Liver (tissue), 8 donors: ENCODE measurements at regions not wholly inside any gene's neighbourhood (a gene's known extent, or its start where the extent isn't known, plus 50 kb on each side); places are given as distances from the start of the nearest gene placed in this dataset.
A peak's percentile ranks its signal among the peaks of the same experiment; 100 is the strongest.
"Not testable (repeated sequence)": the region's sequence is repeated elsewhere in the genome, so short reads cannot be mapped to it uniquely, and the experiment has no call there.

Experiments used
- DNase-seq: peaks from one replicate; pipeline ENCODE4 v3.0.0-alpha.2; 2017; ENCODE audit warnings: low spot score
- H3K27ac ChIP-seq, 2 donors: one replicate each; pipeline ENCODE4 v1.7.0; 2013; ENCODE audit warnings: inconsistent platforms in 2 of 2, low read length in 2 of 2, control low read depth in 1 of 2, low read depth in 1 of 2, mild to moderate bottlenecking in 1 of 2
- H3K27me3 ChIP-seq, 4 donors: one replicate each; pipeline versions ENCODE4 v1.6.1 to v1.7.0; 2013; ENCODE audit warnings: low read length in 3 of 4, inconsistent platforms in 1 of 4, mild to moderate bottlenecking in 1 of 4, moderate library complexity in 1 of 4; ENCODE audit not compliant: control insufficient read depth in 4 of 4, insufficient read depth in 4 of 4
- H3K36me3 ChIP-seq, 4 donors: one replicate each; pipeline versions ENCODE4 v1.6.1 to v1.7.0; 2013; ENCODE audit warnings: low read length in 3 of 4, mild to moderate bottlenecking in 3 of 4, low read depth in 1 of 4, moderate library complexity in 1 of 4; ENCODE audit not compliant: control insufficient read depth in 4 of 4, insufficient read depth in 3 of 4
- H3K4me1 ChIP-seq, 4 donors: one replicate each; pipeline versions ENCODE4 v1.6.1 to v1.7.0; 2013; ENCODE audit warnings: low read length in 3 of 4, mild to moderate bottlenecking in 3 of 4, moderate library complexity in 1 of 4; ENCODE audit not compliant: control insufficient read depth in 4 of 4, insufficient read depth in 4 of 4
- H3K4me3 ChIP-seq, 3 donors: one replicate each; pipeline versions ENCODE4 v1.6.1 to v1.7.0; 2013; ENCODE audit warnings: low read length in 3 of 3, control low read depth in 1 of 3, low read depth in 1 of 3, mild to moderate bottlenecking in 1 of 3
- H3K9ac ChIP-seq, 2 donors: one replicate each; pipeline ENCODE4 v1.7.0; 2013; ENCODE audit warnings: low read length in 2 of 2, mild to moderate bottlenecking in 2 of 2, moderate library complexity in 2 of 2, control low read depth in 1 of 2, low read depth in 1 of 2
- H3K9me3 ChIP-seq, 4 donors: one replicate each; pipeline versions ENCODE4 v1.6.1 to v1.7.0; 2013; ENCODE audit warnings: low read length in 3 of 4; ENCODE audit not compliant: control insufficient read depth in 4 of 4
- CTCF ChIP-seq: fragments of 150-350 bp; IDR thresholded peaks from 2 replicates; pipeline ENCODE4 v1.5.1; 2017; ENCODE audit warnings: improper control_type of control experiment, low read depth, low read length; ENCODE audit not compliant: missing input control
- RAD21 ChIP-seq, 2 donors: IDR thresholded peaks; 2 replicates each; pipeline ENCODE4 v1.6.1; 2016; ENCODE audit warnings: antibody characterized with exemption in 2 of 2, mild to moderate bottlenecking in 2 of 2
- WGBS: extraction: QIAGEN DNeasy Blood & Tissue Kit; methylation state at CpG from one replicate; pipeline ENCODE4 v1.1.7; 2013; 5-methylcytosine and 5-hydroxymethylcytosine counted together
- donor health status: healthy.
- donor health status: healthy.
- donor health status: healthy.
- donor health status: healthy.
- donor health status: healthy.

- H3K9me3 ChIP-seq, H3K27ac ChIP-seq, DNase-seq, H3K4me3 ChIP-seq, H3K36me3 ChIP-seq, H3K9ac ChIP-seq, H3K4me1 ChIP-seq, H3K27me3 ChIP-seq: not testable (repeated sequence)
- 75% methylated on average over 11 of the region's 11 CpGs for WGBS
Measured at GRCh38 chr3:125732151-125732550, 136.9 kb upstream of the OSBPL11 start.

- H3K4me3 ChIP-seq, H3K27me3 ChIP-seq, H3K4me1 ChIP-seq, H3K36me3 ChIP-seq, H3K27ac ChIP-seq, DNase-seq, H3K9ac ChIP-seq, H3K9me3 ChIP-seq: not testable (repeated sequence)
- WGBS: 81% methylated on average over 11 of the region's 11 CpGs
Measured at GRCh38 chr3:125741991-125742718, 146.9 kb upstream of the OSBPL11 start.

- not testable (repeated sequence) for H3K27ac ChIP-seq, H3K9me3 ChIP-seq, H3K4me3 ChIP-seq, H3K36me3 ChIP-seq, DNase-seq, H3K9ac ChIP-seq, H3K27me3 ChIP-seq, H3K4me1 ChIP-seq
- WGBS: 73% methylated on average over 2 of the region's 3 CpGs
- peak in 1 of 2 donors; percentile 38 for TF ChIP-seq RAD21 (IDR thresholded peaks at IDR 0.05)
- TF ChIP-seq CTCF: peak; percentile 16
Measured at GRCh38 chr3:125742845-125743244, 147.5 kb upstream of the OSBPL11 start.

- H3K9ac ChIP-seq, DNase-seq, H3K36me3 ChIP-seq, H3K9me3 ChIP-seq, H3K4me3 ChIP-seq, H3K27ac ChIP-seq, H3K27me3 ChIP-seq, H3K4me1 ChIP-seq: not testable (repeated sequence)
- WGBS: 83% methylated on average over 1 of the region's 1 CpG
Measured at GRCh38 chr3:125757050-125757449, 161.8 kb upstream of the OSBPL11 start.

- H3K9me3 ChIP-seq, H3K27me3 ChIP-seq, H3K4me3 ChIP-seq, H3K9ac ChIP-seq, H3K36me3 ChIP-seq, DNase-seq, H3K27ac ChIP-seq, H3K4me1 ChIP-seq: not testable (repeated sequence)
- WGBS: 93% methylated on average over 32 of the region's 32 CpGs
Measured at GRCh38 chr3:125758641-125759130, 163.4 kb upstream of the OSBPL11 start.

- H3K4me3 ChIP-seq, H3K36me3 ChIP-seq, H3K27me3 ChIP-seq, H3K4me1 ChIP-seq, H3K9me3 ChIP-seq, H3K27ac ChIP-seq, DNase-seq, H3K9ac ChIP-seq: not testable (repeated sequence)
- WGBS: 88% methylated on average over 2 of the region's 2 CpGs
Measured at GRCh38 chr3:125762601-125763000, 167.3 kb upstream of the OSBPL11 start.
